Stimulated activated naive CD8-positive, alpha-beta T cell treated with anti-CD3 and anti-CD28 coated beads, Interleukin-15, amount 100 ng/mL, for 72 hours (primary cell): ENCODE measurements at regions not wholly inside any gene's neighbourhood (a gene's known extent, or its start where the extent isn't known, plus 50 kb on each side); places are given as distances from the start of the nearest gene placed in this dataset.
"Not testable (repeated sequence)": the region's sequence is repeated elsewhere in the genome, so short reads cannot be mapped to it uniquely, and the experiment has no call there.

Experiments used
- ATAC-seq: fragments of 150-1000 bp; cut with Tn5 transposase; 2 replicates; pipeline ENCODE4 v1.10.0; 2021; ENCODE audit warnings: mild to moderate bottlenecking, moderate library complexity
- DNase-seq, 2 donors: peaks; one replicate each; pipeline ENCODE4 v3.0.0; 2021 to 2022
- H3K27ac Mint-ChIP-seq, 2 donors: one replicate each; pipeline ENCODE4 v1.8.0; 2022; ENCODE audit warnings: mild to moderate bottlenecking in 2 of 2, mixed read lengths in 2 of 2, moderate library complexity in 2 of 2
- H3K27me3 Mint-ChIP-seq: one replicate; pipeline ENCODE4 v1.8.0; 2022; ENCODE audit warnings: mixed read lengths
- H3K4me1 Mint-ChIP-seq: one replicate; pipeline ENCODE4 v1.8.0; 2022; ENCODE audit warnings: mild to moderate bottlenecking, mixed read lengths
- H3K4me3 Mint-ChIP-seq, 2 donors: one replicate each; pipeline ENCODE4 v1.8.0; 2022; ENCODE audit warnings: mild to moderate bottlenecking in 2 of 2, mixed read lengths in 2 of 2, moderate library complexity in 1 of 2
- H3K9me3 Mint-ChIP-seq, 2 donors: one replicate each; pipeline ENCODE4 v1.8.0; 2022; ENCODE audit warnings: mixed read lengths in 2 of 2

- not testable (repeated sequence) for H3K4me3 Mint-ChIP-seq, H3K9me3 Mint-ChIP-seq, ATAC-seq, H3K4me1 Mint-ChIP-seq, DNase-seq, H3K27ac Mint-ChIP-seq, H3K27me3 Mint-ChIP-seq
These were observed 54.8 kb upstream of the ZNF717 start for GRCh38 chr3:75840160-75840559.

GRCh38 chr3:75850301-75851008 lies 65.1 kb upstream of the ZNF717 start:
- peak overlapping the region in 1 of 2 donors; percentile 19 for H3K27ac Mint-ChIP-seq
- not testable (repeated sequence) for DNase-seq, H3K4me3 Mint-ChIP-seq, H3K27me3 Mint-ChIP-seq, H3K4me1 Mint-ChIP-seq, ATAC-seq
- peaks cover 10 to 17% of the 10 kb centered on the region in 2 donors for H3K9me3 Mint-ChIP-seq

GRCh38 chr3:75863130-75863529 lies 77.8 kb upstream of the ZNF717 start:
- Mint-ChIP-seq H3K27me3 (no peaks in the 10 kb centered on the region), H3K9me3 (peaks cover 18 to 24% of the 10 kb centered on the region in 2 donors), H3K4me3 (no peak overlapping the region), H3K4me1 (no peaks in the 10 kb centered on the region), H3K27ac (no peak overlapping the region)
- ATAC-seq (no peak), DNase-seq (no peak)

GRCh38 chr3:75863878-75864277 lies 78.5 kb upstream of the ZNF717 start:
- ATAC-seq (no peak), DNase-seq (no peak)
- no peak overlapping the region for H3K27ac Mint-ChIP-seq
- H3K9me3 Mint-ChIP-seq, result peaks cover 18 to 24% of the 10 kb centered on the region in 2 donors
- H3K4me3 Mint-ChIP-seq, result no peak overlapping the region
- H3K4me1 Mint-ChIP-seq, result no peaks in the 10 kb centered on the region
- no peaks in the 10 kb centered on the region for H3K27me3 Mint-ChIP-seq

- not testable (repeated sequence) for H3K27ac Mint-ChIP-seq, ATAC-seq, H3K4me1 Mint-ChIP-seq, H3K27me3 Mint-ChIP-seq, DNase-seq, H3K4me3 Mint-ChIP-seq
- peaks cover 10 to 16% of the 10 kb centered on the region in 2 donors for H3K9me3 Mint-ChIP-seq
These were observed 98.4 kb upstream of the ZNF717 start for GRCh38 chr3:75883719-75884118.

- no peak for ATAC-seq
- no peaks in the 10 kb centered on the region for H3K27me3 Mint-ChIP-seq
- H3K4me3 Mint-ChIP-seq, result no peak overlapping the region
These were observed 101.7 kb upstream of the ZNF717 start for GRCh38 chr3:75886971-75887526.

GRCh38 chr3:75894234-75894633 lies 108.9 kb upstream of the ZNF717 start:
- Mint-ChIP-seq H3K27ac (no peak overlapping the region), H3K27me3 (no peaks in the 10 kb centered on the region), H3K4me1 (no peaks in the 10 kb centered on the region), H3K4me3 (no peak overlapping the region), H3K9me3 (peaks cover 5 to 7% of the 10 kb centered on the region in 2 donors)
- DNase-seq (no peak), ATAC-seq (no peak)

More at GRCh38 chr3:75886971-75887526, 101.7 kb upstream of the ZNF717 start:
- Mint-ChIP-seq H3K27ac (no peak overlapping the region), H3K9me3 (peaks cover 6 to 16% of the 10 kb centered on the region in 2 donors), H3K4me1 (no peaks in the 10 kb centered on the region)
- DNase-seq, result no peak

GRCh38 chr3:75896265-75896664 lies 110.9 kb upstream of the ZNF717 start:
- no peaks in the 10 kb centered on the region for H3K4me1 Mint-ChIP-seq
- no peaks in the 10 kb centered on the region for H3K27me3 Mint-ChIP-seq
- H3K9me3 Mint-ChIP-seq, result peaks cover 5 to 7% of the 10 kb centered on the region in 2 donors
- ATAC-seq (no peak), DNase-seq (no peak)
- H3K27ac Mint-ChIP-seq, result no peak overlapping the region
- no peak overlapping the region for H3K4me3 Mint-ChIP-seq

- not testable (repeated sequence) for H3K27ac Mint-ChIP-seq, H3K4me1 Mint-ChIP-seq
These were observed 116.1 kb upstream of the ZNF717 start for GRCh38 chr3:75901446-75901845.

GRCh38 chr3:75906555-75907112 lies 121.3 kb upstream of the ZNF717 start:
- no peak overlapping the region for H3K4me3 Mint-ChIP-seq
- no peak overlapping the region for H3K27ac Mint-ChIP-seq
- H3K27me3 Mint-ChIP-seq, result peaks cover 12% of the 10 kb centered on the region
- H3K4me1 Mint-ChIP-seq, result no peaks in the 10 kb centered on the region
- no peak for DNase-seq
- peaks cover 8 to 13% of the 10 kb centered on the region in 2 donors for H3K9me3 Mint-ChIP-seq
- ATAC-seq, result no peak

More at GRCh38 chr3:75901446-75901845, 116.1 kb upstream of the ZNF717 start:
- not testable (repeated sequence) for H3K27me3 Mint-ChIP-seq, ATAC-seq, H3K4me3 Mint-ChIP-seq, DNase-seq
- peaks cover 3 to 12% of the 10 kb centered on the region in 2 donors for H3K9me3 Mint-ChIP-seq

- ATAC-seq (no peak), DNase-seq (no peak)
- Mint-ChIP-seq H3K27ac (no peak overlapping the region), H3K9me3 (peaks cover 10 to 19% of the 10 kb centered on the region in 2 donors), H3K4me1 (no peaks in the 10 kb centered on the region), H3K27me3 (no peaks in the 10 kb centered on the region), H3K4me3 (no peak overlapping the region)
These were observed 128.5 kb upstream of the ZNF717 start for GRCh38 chr3:75913800-75914350.

- H3K27me3 Mint-ChIP-seq, H3K4me3 Mint-ChIP-seq, DNase-seq, H3K4me1 Mint-ChIP-seq, H3K27ac Mint-ChIP-seq, ATAC-seq: not testable (repeated sequence)
- H3K9me3 Mint-ChIP-seq, result peaks cover 10 to 19% of the 10 kb centered on the region in 2 donors
These were observed 129.4 kb upstream of the ZNF717 start for GRCh38 chr3:75914741-75915140.

- no peak for DNase-seq
- no peaks in the 10 kb centered on the region for H3K9me3 Mint-ChIP-seq
- ATAC-seq, result no peak
- H3K4me3 Mint-ChIP-seq, result no peak overlapping the region
- no peak overlapping the region for H3K27ac Mint-ChIP-seq
- H3K27me3 Mint-ChIP-seq, result no peaks in the 10 kb centered on the region
- H3K4me1 Mint-ChIP-seq, result no peaks in the 10 kb centered on the region
These were observed 153.6 kb upstream of the ZNF717 start for GRCh38 chr3:75938921-75939320.

GRCh38 chr3:75951941-75952340 lies 166.6 kb upstream of the ZNF717 start:
- Mint-ChIP-seq H3K4me3 (no peak overlapping the region), H3K9me3 (peaks cover 11 to 19% of the 10 kb centered on the region in 2 donors), H3K4me1 (no peaks in the 10 kb centered on the region), H3K27ac (no peak overlapping the region), H3K27me3 (no peaks in the 10 kb centered on the region)
- DNase-seq (no peak), ATAC-seq (no peak)

- not testable (repeated sequence) for H3K27ac Mint-ChIP-seq, H3K4me3 Mint-ChIP-seq, ATAC-seq, H3K27me3 Mint-ChIP-seq, H3K4me1 Mint-ChIP-seq, DNase-seq
- H3K9me3 Mint-ChIP-seq, result peaks cover 6 to 13% of the 10 kb centered on the region in 2 donors
These were observed 174.7 kb upstream of the ZNF717 start for GRCh38 chr3:75960031-75960430.

- H3K4me1 Mint-ChIP-seq, H3K27ac Mint-ChIP-seq: not testable (repeated sequence)
These were observed 176.7 kb upstream of the ZNF717 start for GRCh38 chr3:75962054-75962453.

More at GRCh38 chr3:75962054-75962453, 176.7 kb upstream of the ZNF717 start:
- DNase-seq, H3K4me3 Mint-ChIP-seq, H3K27me3 Mint-ChIP-seq, ATAC-seq: not testable (repeated sequence)
- peaks cover 12 to 16% of the 10 kb centered on the region in 2 donors for H3K9me3 Mint-ChIP-seq
